GM19238 (cell line): ENCODE measurements at regions not wholly inside any gene's neighbourhood (a gene's known extent, or its start where the extent isn't known, plus 50 kb on each side); places are given as distances from the start of the nearest gene placed in this dataset.

Experiments used
- DNase-seq: peaks from one replicate; pipeline ENCODE4 v3.0.0; 2011; ENCODE audit warnings: low spot score; ENCODE audit not compliant: insufficient read length

GRCh38 chr3:145776782-145777408 is 384.1 kb downstream of the PLOD2 start:
- peak; percentile 1 for DNase-seq

GRCh38 chr3:145780301-145780700 is 380.7 kb downstream of the PLOD2 start:
- DNase-seq: no peak

- no peak for DNase-seq
These were observed 375.3 kb downstream of the PLOD2 start for GRCh38 chr3:145785668-145786067.

GRCh38 chr3:145798007-145798406 is 363.0 kb downstream of the PLOD2 start:
- DNase-seq: no peak

- no peak for DNase-seq
These were observed 362.1 kb downstream of the PLOD2 start for GRCh38 chr3:145798696-145799537.

- no peak for DNase-seq
These were observed 359.3 kb downstream of the PLOD2 start for GRCh38 chr3:145801696-145802095.

GRCh38 chr3:145807990-145808389 is 353.0 kb downstream of the PLOD2 start:
- DNase-seq: no peak

- DNase-seq: no peak
These were observed 348.6 kb downstream of the PLOD2 start for GRCh38 chr3:145812391-145812790.

- DNase-seq: no peak
These were observed 345.1 kb downstream of the PLOD2 start for GRCh38 chr3:145815707-145816413.

GRCh38 chr3:145817870-145818483 is 343.0 kb downstream of the PLOD2 start:
- DNase-seq: no peak

- DNase-seq: no peak
These were observed 340.8 kb downstream of the PLOD2 start for GRCh38 chr3:145820170-145820569.

- DNase-seq: no peak
These were observed 318.6 kb downstream of the PLOD2 start for GRCh38 chr3:145842294-145842902.

GRCh38 chr3:145843561-145843960 is 317.4 kb downstream of the PLOD2 start:
- no peak for DNase-seq

- DNase-seq: no peak
These were observed 311.9 kb downstream of the PLOD2 start for GRCh38 chr3:145849115-145849514.

- DNase-seq: no peak
These were observed 306.5 kb downstream of the PLOD2 start for GRCh38 chr3:145854499-145854898.

- no peak for DNase-seq
These were observed 303.0 kb downstream of the PLOD2 start for GRCh38 chr3:145857956-145858355.

GRCh38 chr3:145864336-145864735 is 296.6 kb downstream of the PLOD2 start:
- no peak for DNase-seq

GRCh38 chr3:145865399-145866018 is 295.5 kb downstream of the PLOD2 start:
- DNase-seq: no peak

GRCh38 chr3:145869958-145870357 is 291.0 kb downstream of the PLOD2 start:
- no peak for DNase-seq

- DNase-seq: no peak
These were observed 278.5 kb downstream of the PLOD2 start for GRCh38 chr3:145882436-145882835.

GRCh38 chr3:145889730-145890129 is 271.3 kb downstream of the PLOD2 start:
- no peak for DNase-seq
